Tibial nerve (tissue), 4 donors: ENCODE measurements at regions not wholly inside any gene's neighbourhood (a gene's known extent, or its start where the extent isn't known, plus 50 kb on each side); places are given as distances from the start of the nearest gene placed in this dataset.

ENCODE experiments used
- DNase-seq, 2 donors: peaks; one replicate each; pipeline ENCODE4 v3.0.0-alpha.2; 2019; ENCODE audit warnings: low spot score in 2 of 2
- H3K27ac ChIP-seq, 4 donors: fragments of 200-600 bp; sonication (generic) in 3 of 4; one replicate each; pipeline ENCODE4 v1.5.1; 2017 to 2019; ENCODE audit warnings: mild to moderate bottlenecking in 1 of 4
- H3K27me3 ChIP-seq, 2 donors: fragments of 200-600 bp; sonication (generic) in 1 of 2; one replicate each; pipeline versions ENCODE4 v1.5.1 to v1.6.0; 2017 to 2019
- H3K36me3 ChIP-seq, 3 donors: fragments of 200-600 bp; sonication (generic); one replicate each; pipeline ENCODE4 v1.5.1; 2018 to 2019
- H3K4me1 ChIP-seq, 4 donors: fragments of 200-600 bp; sonication (generic) in 3 of 4; one replicate each; pipeline ENCODE4 v1.5.1; 2017 to 2019
- H3K4me3 ChIP-seq, 4 donors: fragments of 200-600 bp; sonication (generic) in 3 of 4; one replicate each; pipeline ENCODE4 v1.5.1; 2017 to 2019; ENCODE audit warnings: mild to moderate bottlenecking in 1 of 4, moderate library complexity in 1 of 4
- H3K9me3 ChIP-seq, 4 donors: fragments of 200-600 bp; sonication (generic) in 3 of 4; one replicate each; pipeline ENCODE4 v1.5.1; 2017 to 2019
- EP300 ChIP-seq, 2 donors: sonication (generic); formaldehyde crosslinking; IDR thresholded peaks; one replicate each; pipeline ENCODE4 v1.6.1; 2017; ENCODE audit warnings: antibody characterized with exemption in 2 of 2, mild to moderate bottlenecking in 1 of 2
- POLR2A ChIP-seq, 2 donors: fragments of 450-650 bp; IDR thresholded peaks; one replicate each; pipeline ENCODE4 v1.6.1; 2017; ENCODE audit warnings: antibody characterized with exemption in 2 of 2, mild to moderate bottlenecking in 2 of 2, moderate library complexity in 2 of 2
- WGBS, 2 donors: methylation state at CpG; one replicate each; pipeline ENCODE4 v1.1.5; 2018; 5-methylcytosine and 5-hydroxymethylcytosine counted together
- TF ChIP-seq, protein P1 (sequence below), 5 experiments: fragments of 200-600 bp in 3 of 5; fragments of 450-650 bp in 2 of 5; sonication (generic) in 3 of 5; IDR thresholded peaks; one replicate each; pipeline ENCODE4 v1.5.1; 2016 to 2019; ENCODE audit warnings: antibody characterized with exemption in 5 of 5, mild to moderate bottlenecking in 3 of 5, moderate library complexity in 2 of 5

GRCh38 chr12:41731691-41732090, 413.0 kb downstream of the GXYLT1 start:
- no peaks in the 10 kb centered on the region for H3K36me3 ChIP-seq
- H3K27ac ChIP-seq: no peak overlapping the region
- H3K27me3 ChIP-seq: no peaks in the 10 kb centered on the region
- DNase-seq: no peak
- peaks cover 0 to 2% (median 0%) of the 10 kb centered on the region in 4 donors for H3K9me3 ChIP-seq
- no peak overlapping the region for H3K4me3 ChIP-seq
- no peak for TF ChIP-seq EP300 (IDR thresholded peaks at IDR 0.05)
- no peak for TF ChIP-seq POLR2A (IDR thresholded peaks at IDR 0.05)
- TF ChIP-seq, protein P1, sequence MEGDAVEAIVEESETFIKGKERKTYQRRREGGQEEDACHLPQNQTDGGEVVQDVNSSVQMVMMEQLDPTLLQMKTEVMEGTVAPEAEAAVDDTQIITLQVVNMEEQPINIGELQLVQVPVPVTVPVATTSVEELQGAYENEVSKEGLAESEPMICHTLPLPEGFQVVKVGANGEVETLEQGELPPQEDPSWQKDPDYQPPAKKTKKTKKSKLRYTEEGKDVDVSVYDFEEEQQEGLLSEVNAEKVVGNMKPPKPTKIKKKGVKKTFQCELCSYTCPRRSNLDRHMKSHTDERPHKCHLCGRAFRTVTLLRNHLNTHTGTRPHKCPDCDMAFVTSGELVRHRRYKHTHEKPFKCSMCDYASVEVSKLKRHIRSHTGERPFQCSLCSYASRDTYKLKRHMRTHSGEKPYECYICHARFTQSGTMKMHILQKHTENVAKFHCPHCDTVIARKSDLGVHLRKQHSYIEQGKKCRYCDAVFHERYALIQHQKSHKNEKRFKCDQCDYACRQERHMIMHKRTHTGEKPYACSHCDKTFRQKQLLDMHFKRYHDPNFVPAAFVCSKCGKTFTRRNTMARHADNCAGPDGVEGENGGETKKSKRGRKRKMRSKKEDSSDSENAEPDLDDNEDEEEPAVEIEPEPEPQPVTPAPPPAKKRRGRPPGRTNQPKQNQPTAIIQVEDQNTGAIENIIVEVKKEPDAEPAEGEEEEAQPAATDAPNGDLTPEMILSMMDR (IDR thresholded peaks at IDR 0.05): no peak
- 91% methylated on average over 1 of the region's 1 CpG for WGBS, 2 donors
- H3K4me1 ChIP-seq: no peaks in the 10 kb centered on the region

GRCh38 chr12:41731061-41731460, 413.6 kb downstream of the GXYLT1 start:
- Histone ChIP-seq H3K36me3 (no peaks in the 10 kb centered on the region), H3K27me3 (no peaks in the 10 kb centered on the region), H3K4me1 (no peaks in the 10 kb centered on the region), H3K4me3 (no peak overlapping the region), H3K27ac (no peak overlapping the region), H3K9me3 (peaks cover 0 to 2% (median 0%) of the 10 kb centered on the region in 4 donors)
- 70 to 71% methylated on average over 2 of the region's 2 CpGs for WGBS, 2 donors
- TF ChIP-seq EP300 (IDR thresholded peaks at IDR 0.05): no peak
- TF ChIP-seq, protein P1 (IDR thresholded peaks at IDR 0.05): no peak
- TF ChIP-seq POLR2A (IDR thresholded peaks at IDR 0.05): no peak
- no peak for DNase-seq

GRCh38 chr12:41724216-41724615, 420.5 kb downstream of the GXYLT1 start:
- no peaks in the 10 kb centered on the region for H3K27me3 ChIP-seq
- no peak for DNase-seq
- TF ChIP-seq EP300 (IDR thresholded peaks at IDR 0.05) (no peak), POLR2A (IDR thresholded peaks at IDR 0.05) (no peak)
- TF ChIP-seq, protein P1 (IDR thresholded peaks at IDR 0.05): no peak
- H3K9me3 ChIP-seq: no peaks in the 10 kb centered on the region
- no peak overlapping the region for H3K27ac ChIP-seq
- 61 to 67% methylated on average over 2 of the region's 2 CpGs for WGBS, 2 donors
- H3K4me1 ChIP-seq: no peaks in the 10 kb centered on the region
- H3K36me3 ChIP-seq: no peaks in the 10 kb centered on the region
- no peak overlapping the region for H3K4me3 ChIP-seq

- no peaks in the 10 kb centered on the region for H3K4me1 ChIP-seq
- H3K4me3 ChIP-seq: no peak overlapping the region
- no peak for TF ChIP-seq POLR2A (IDR thresholded peaks at IDR 0.05)
- TF ChIP-seq, protein P1 (IDR thresholded peaks at IDR 0.05): no peak
- TF ChIP-seq EP300 (IDR thresholded peaks at IDR 0.05): no peak
- no peaks in the 10 kb centered on the region for H3K9me3 ChIP-seq
- H3K36me3 ChIP-seq: no peaks in the 10 kb centered on the region
- no peak overlapping the region for H3K27ac ChIP-seq
- 68 to 74% methylated on average over 3 of the region's 3 CpGs for WGBS, 2 donors
- H3K27me3 ChIP-seq: no peaks in the 10 kb centered on the region
- no peak for DNase-seq
These were observed 425.5 kb downstream of the GXYLT1 start for GRCh38 chr12:41719214-41719613.

DNA sequence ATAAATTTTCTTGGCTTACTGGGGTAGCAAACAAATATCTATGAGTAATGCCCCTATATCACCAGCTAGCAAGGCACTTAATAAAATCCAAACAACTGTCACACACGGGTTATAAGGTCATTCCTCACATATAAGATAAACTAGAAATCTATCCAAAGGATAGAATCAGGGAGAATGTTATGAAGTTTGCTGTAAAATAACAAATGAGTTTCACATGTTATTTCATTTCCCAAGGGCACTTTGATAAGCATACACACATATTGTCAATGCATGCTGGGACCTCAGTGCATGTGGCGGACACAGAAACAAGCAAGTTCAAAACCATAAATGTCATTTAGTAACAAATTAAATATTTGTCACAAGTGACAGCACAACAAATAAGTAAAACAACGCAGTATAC, 429.4 kb downstream of the GXYLT1 start:
- Histone ChIP-seq H3K9me3 (no peaks in the 10 kb centered on the region), H3K27me3 (no peaks in the 10 kb centered on the region), H3K27ac (no peak overlapping the region), H3K4me3 (no peak overlapping the region), H3K36me3 (no peaks in the 10 kb centered on the region), H3K4me1 (no peaks in the 10 kb centered on the region)
- TF ChIP-seq, protein P1 (IDR thresholded peaks at IDR 0.05): no peak
- TF ChIP-seq POLR2A (IDR thresholded peaks at IDR 0.05) (no peak), EP300 (IDR thresholded peaks at IDR 0.05) (no peak)
- WGBS, 2 donors: 77 to 79% methylated on average over 3 of the region's 3 CpGs
- DNase-seq: no peak
